ENCODE measurements at regions not wholly inside any gene's neighbourhood (a gene's known extent, or its start where the extent isn't known, plus 50 kb on each side); places are given as distances from the start of the nearest gene placed in this dataset.

- Histone ChIP-seq H3K4me2 (no peak overlapping the region), H3K4me3 (no peak overlapping the region), H3K4me1 (no peaks in the 10 kb centered on the region; the same call in 2 of the 3 replicates), H3K27ac (no peak overlapping the region), H3K9me3 (no peaks in the 10 kb centered on the region)
- FAIRE-seq: no peak
- no CpG with 5 or more reads among the region's 1 CpG for WGBS (ENCODE audit: missing lambda C conversion rate)
- POLR2A ChIA-PET: no interaction called here
- ATAC-seq: no peak
- no peak for DNase-seq (ENCODE audit: low read depth in 1 of 2, low spot score in 1 of 2)
- TF ChIP-seq HOXB13 (CRISPR knock-in tag; IDR thresholded peaks at IDR 0.05; ENCODE audit: low read depth) (no peak), RCOR1 (IDR thresholded peaks at IDR 0.05; ENCODE audit: low read depth, low read length) (no peak), RAD21 (conservative IDR thresholded peaks at IDR 0.05 in 1 of 2, IDR thresholded peaks at IDR 0.05 in 1 of 2) (no peak), HDAC2 (IDR thresholded peaks at IDR 0.05) (no peak), CTCF (IDR thresholded peaks at IDR 0.05) (no peak), CBX2 (IDR thresholded peaks at IDR 0.05; ENCODE audit: borderline replicate concordance, low read depth) (no peak), SMC3 (IDR thresholded peaks at IDR 0.05) (no peak), E2F6 (IDR thresholded peaks at IDR 0.05; ENCODE audit: borderline replicate concordance, low read depth) (no peak), FOSB (CRISPR knock-in tag; IDR thresholded peaks at IDR 0.05) (no peak), GATA3 (IDR thresholded peaks at IDR 0.05; ENCODE audit: borderline replicate concordance) (no peak), RARB (CRISPR knock-in tag; IDR thresholded peaks at IDR 0.05) (no peak), MAFK (IDR thresholded peaks at IDR 0.05; ENCODE audit: partially characterized antibody) (no peak), CBX8 (IDR thresholded peaks at IDR 0.05) (no peak), EP300 (IDR thresholded peaks at IDR 0.05) (no peak), RFX5 (IDR thresholded peaks at IDR 0.05) (no peak), MYC (IDR thresholded peaks at IDR 0.05; ENCODE audit: borderline replicate concordance, low read length) (no peak), ATOH8 (CRISPR knock-in tag; IDR thresholded peaks at IDR 0.05; ENCODE audit: low read depth) (no peak)
- TF ChIP-seq, protein P1, sequence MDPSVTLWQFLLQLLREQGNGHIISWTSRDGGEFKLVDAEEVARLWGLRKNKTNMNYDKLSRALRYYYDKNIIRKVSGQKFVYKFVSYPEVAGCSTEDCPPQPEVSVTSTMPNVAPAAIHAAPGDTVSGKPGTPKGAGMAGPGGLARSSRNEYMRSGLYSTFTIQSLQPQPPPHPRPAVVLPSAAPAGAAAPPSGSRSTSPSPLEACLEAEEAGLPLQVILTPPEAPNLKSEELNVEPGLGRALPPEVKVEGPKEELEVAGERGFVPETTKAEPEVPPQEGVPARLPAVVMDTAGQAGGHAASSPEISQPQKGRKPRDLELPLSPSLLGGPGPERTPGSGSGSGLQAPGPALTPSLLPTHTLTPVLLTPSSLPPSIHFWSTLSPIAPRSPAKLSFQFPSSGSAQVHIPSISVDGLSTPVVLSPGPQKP (IDR thresholded peaks at IDR 0.05; ENCODE audit: low read depth, low read length): no peak
- CTCF ChIA-PET: no interaction called here
Measured at GRCh38 chr1:189960769-189961168, 516.9 kb downstream of the BRINP3 start.

DNA sequence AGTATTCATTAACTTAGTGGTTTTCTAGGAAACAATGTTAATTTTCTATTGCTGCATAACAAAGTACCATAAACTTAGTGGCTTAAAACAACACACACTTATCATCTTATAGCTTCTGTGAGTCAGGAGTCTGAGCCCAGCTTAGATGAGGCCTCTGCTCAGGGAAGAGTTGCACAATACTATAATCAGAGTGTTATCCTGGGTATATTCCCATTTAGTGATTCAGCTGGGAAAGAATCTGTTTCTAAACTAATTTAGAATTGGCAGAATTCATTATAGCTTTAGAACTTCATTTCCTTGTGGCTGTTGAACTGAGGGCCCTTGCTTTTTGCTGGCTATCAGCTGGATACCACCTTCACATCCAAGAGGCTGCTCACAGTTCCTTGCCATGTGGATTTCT is 515.5 kb downstream of the BRINP3 start:
- Histone ChIP-seq H3K4me1 (no peaks in the 10 kb centered on the region; the same call in 2 of the 3 replicates), H3K9me3 (no peaks in the 10 kb centered on the region), H3K27ac (no peak overlapping the region), H3K4me2 (no peak overlapping the region), H3K4me3 (no peak overlapping the region)
- CTCF ChIA-PET: no interaction called here
- peak; percentile 58 to 61; a peak in 2 of 4 replicates for TF ChIP-seq CEBPB (IDR thresholded peaks at IDR 0.05)
- TF ChIP-seq HOXB5 (CRISPR knock-in tag; IDR thresholded peaks at IDR 0.05): no peak
- no peak for TF ChIP-seq RAD21 (conservative IDR thresholded peaks at IDR 0.05 in 1 of 2, IDR thresholded peaks at IDR 0.05 in 1 of 2)
- no peak for TF ChIP-seq EP300 (IDR thresholded peaks at IDR 0.05)
- TF ChIP-seq ATOH8 (CRISPR knock-in tag; IDR thresholded peaks at IDR 0.05; ENCODE audit: low read depth): no peak
- TF ChIP-seq JUNB (IDR thresholded peaks at IDR 0.05): no peak
- DNase-seq (ENCODE audit: low read depth in 1 of 2, low spot score in 1 of 2) (no peak), ATAC-seq (no peak), FAIRE-seq (no peak)
- POLR2A ChIA-PET: no interaction called here

Data from A549 (cell line).